ENCODE measurements at regions not wholly inside any gene's neighbourhood (a gene's known extent, or its start where the extent isn't known, plus 50 kb on each side); places are given as distances from the start of the nearest gene placed in this dataset.

GRCh38 chr10:58957517-58957916, 218.9 kb upstream of the PHYHIPL start:
- Histone ChIP-seq H3K4me1 (ENCODE audit: low read depth) (no peaks in the 10 kb centered on the region), H3K9me3 (no peaks in the 10 kb centered on the region), H3K36me3 (ENCODE audit: low read depth) (no peaks in the 10 kb centered on the region), H3K4me3 (no peak overlapping the region)
- no peak for TF ChIP-seq CTCF (IDR thresholded peaks at IDR 0.05)
- DNase-seq (no peak), ATAC-seq (no peak)
- intact Hi-C loops (cut with DNase I, micrococcal nuclease): no loop called here

GRCh38 chr10:58963101-58963534, 213.3 kb upstream of the PHYHIPL start:
- intact Hi-C loops (cut with DNase I, micrococcal nuclease): no loop called here
- Histone ChIP-seq H3K36me3 (ENCODE audit: low read depth) (no peaks in the 10 kb centered on the region), H3K4me3 (no peak overlapping the region), H3K9me3 (no peaks in the 10 kb centered on the region), H3K4me1 (ENCODE audit: low read depth) (no peaks in the 10 kb centered on the region)
- no peak for ATAC-seq
- no peak for DNase-seq
- no peak for TF ChIP-seq CTCF (IDR thresholded peaks at IDR 0.05)

GRCh38 chr10:58963723-58964124, 212.7 kb upstream of the PHYHIPL start:
- no peak for TF ChIP-seq CTCF (IDR thresholded peaks at IDR 0.05)
- no peaks in the 10 kb centered on the region for H3K36me3 ChIP-seq (ENCODE audit: low read depth)
- no peak overlapping the region for H3K4me3 ChIP-seq
- no peaks in the 10 kb centered on the region for H3K9me3 ChIP-seq
- H3K4me1 ChIP-seq (ENCODE audit: low read depth): no peaks in the 10 kb centered on the region
- no peak for ATAC-seq
- intact Hi-C loops (cut with DNase I, micrococcal nuclease): no loop called here
- no peak for DNase-seq

GRCh38 chr10:58965855-58966254, 210.6 kb upstream of the PHYHIPL start:
- no peak for DNase-seq
- no peak for TF ChIP-seq CTCF (IDR thresholded peaks at IDR 0.05)
- no peak overlapping the region for H3K4me3 ChIP-seq
- H3K36me3 ChIP-seq (ENCODE audit: low read depth): no peaks in the 10 kb centered on the region
- no peaks in the 10 kb centered on the region for H3K9me3 ChIP-seq
- intact Hi-C loops (cut with DNase I, micrococcal nuclease): no loop called here
- no peaks in the 10 kb centered on the region for H3K4me1 ChIP-seq (ENCODE audit: low read depth)
- ATAC-seq: no peak

GRCh38 chr10:58967551-58968388, 208.7 kb upstream of the PHYHIPL start:
- intact Hi-C loops (cut with DNase I, micrococcal nuclease): no loop called here
- H3K9me3 ChIP-seq: no peaks in the 10 kb centered on the region
- TF ChIP-seq CTCF (IDR thresholded peaks at IDR 0.05): no peak
- H3K36me3 ChIP-seq (ENCODE audit: low read depth): no peaks in the 10 kb centered on the region
- DNase-seq: peak in 1 of 3 donors; percentile 36
- no peak overlapping the region for H3K4me3 ChIP-seq
- peak; percentile 16 for ATAC-seq
- no peaks in the 10 kb centered on the region for H3K4me1 ChIP-seq (ENCODE audit: low read depth)
